ENCODE measurements at regions not wholly inside any gene's neighbourhood (a gene's known extent, or its start where the extent isn't known, plus 50 kb on each side); places are given as distances from the start of the nearest gene placed in this dataset.
A peak's percentile ranks its signal among the peaks of the same experiment; 100 is the strongest.
"Not testable (repeated sequence)": the region's sequence is repeated elsewhere in the genome, so short reads cannot be mapped to it uniquely, and the experiment has no call there.

GRCh38 chr12:87405918-87406317, 623.3 kb downstream of the C12orf50 start:
- no peak for DNase-seq

DNA sequence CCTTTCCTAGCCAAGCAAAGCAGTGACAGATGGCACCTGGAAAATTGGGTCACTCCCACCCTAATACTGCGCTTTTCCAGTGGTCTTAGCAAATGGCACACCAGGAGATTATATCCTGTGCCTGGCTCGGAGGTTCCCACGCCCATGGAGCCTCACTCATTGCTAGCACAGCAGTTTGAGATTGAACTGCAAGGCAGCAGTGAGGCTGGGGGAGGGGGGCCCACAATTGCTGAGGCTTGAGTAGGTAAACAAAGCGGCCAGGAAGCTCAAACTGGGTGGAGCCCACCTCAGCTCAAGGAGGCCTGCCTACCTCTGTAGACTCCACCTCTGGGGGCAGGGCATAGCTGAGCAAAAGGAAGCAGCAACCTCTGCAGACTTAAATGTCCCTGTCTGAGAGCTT, 635.0 kb downstream of the C12orf50 start:
- DNase-seq, result not testable (repeated sequence)

DNA sequence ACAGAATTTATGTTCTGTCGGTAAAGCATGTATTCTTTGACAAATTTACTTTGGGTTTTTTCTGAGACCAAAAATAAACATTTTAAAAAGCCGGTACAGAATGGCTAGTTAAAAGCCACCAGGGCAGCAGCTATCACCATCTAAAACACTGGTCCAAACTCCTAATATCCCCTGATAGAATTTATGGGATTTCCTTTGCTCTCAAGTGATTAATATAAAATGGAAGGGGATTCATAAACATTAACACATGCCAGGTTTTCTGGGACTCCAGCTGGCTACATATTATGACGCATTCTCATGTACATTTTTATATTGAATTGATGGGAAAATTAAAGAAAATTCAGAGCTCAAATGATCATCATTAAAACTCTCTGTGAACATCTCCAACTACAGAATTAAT, 640.8 kb downstream of the C12orf50 start:
- DNase-seq, result no peak

DNA sequence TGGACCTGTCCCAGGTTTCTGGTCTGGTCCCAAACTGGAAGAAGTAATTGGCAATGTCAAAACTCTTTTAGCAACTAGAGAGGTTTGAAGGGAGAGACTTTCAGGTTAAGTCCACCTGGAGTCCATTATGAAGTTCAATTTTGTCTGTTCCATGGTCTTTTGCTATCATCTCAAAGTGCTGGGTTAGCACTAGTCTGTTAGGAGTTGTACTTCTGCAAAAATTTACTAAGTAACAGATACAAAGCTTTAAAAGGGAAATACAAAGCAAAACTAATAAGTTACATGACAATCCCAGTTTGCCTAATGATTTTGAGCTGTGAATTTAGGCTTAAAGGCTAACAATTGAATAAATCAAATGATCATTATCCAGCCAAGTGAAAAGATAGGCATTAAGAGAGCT, 643.9 kb downstream of the C12orf50 start:
- no peak for DNase-seq

GRCh38 chr12:87384226-87384625, 645.0 kb downstream of the C12orf50 start:
- DNase-seq, result no peak

GRCh38 chr12:87383680-87384079, 645.5 kb downstream of the C12orf50 start:
- DNase-seq, result no peak

- no peak for DNase-seq
Observed at GRCh38 chr12:87382959-87383566, 646.1 kb downstream of the C12orf50 start.

DNA sequence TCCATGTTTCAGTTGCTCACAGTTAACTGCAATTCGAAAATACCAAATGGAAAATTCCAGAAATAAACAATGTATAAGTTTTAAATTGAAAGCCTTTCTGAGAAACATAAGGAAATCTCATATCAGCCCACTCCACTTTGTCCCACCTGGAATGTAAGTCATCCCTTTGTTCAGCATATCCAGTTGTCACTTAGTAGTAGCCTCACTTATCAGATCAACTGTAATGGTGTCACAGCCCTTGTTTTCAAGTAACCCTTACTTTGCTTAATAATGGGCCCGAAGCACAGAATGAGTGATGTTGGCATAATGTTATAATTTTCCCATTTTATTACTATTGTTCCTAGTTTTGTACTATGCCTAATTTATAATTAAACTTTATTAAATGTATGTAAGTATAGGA, 646.8 kb downstream of the C12orf50 start:
- DNase-seq, result no peak

DNA sequence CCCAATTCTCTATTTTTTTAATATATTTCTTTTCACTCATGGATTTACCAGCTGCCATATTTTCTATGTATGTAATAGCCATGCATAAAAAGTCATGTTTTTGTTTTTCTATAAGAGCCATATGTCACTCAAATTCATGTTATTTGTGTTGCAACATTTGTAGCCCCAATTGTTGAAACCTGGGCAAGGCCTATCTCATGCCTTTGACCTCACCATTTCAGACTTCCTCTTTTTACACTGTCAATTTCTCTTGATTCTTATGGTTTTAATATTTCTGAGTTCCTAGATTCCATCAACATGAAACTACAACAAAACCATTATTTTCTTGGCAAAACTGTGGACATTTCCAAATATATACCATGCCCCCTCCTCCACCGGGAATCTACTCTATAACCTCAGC, 647.5 kb downstream of the C12orf50 start:
- no peak for DNase-seq

DNA sequence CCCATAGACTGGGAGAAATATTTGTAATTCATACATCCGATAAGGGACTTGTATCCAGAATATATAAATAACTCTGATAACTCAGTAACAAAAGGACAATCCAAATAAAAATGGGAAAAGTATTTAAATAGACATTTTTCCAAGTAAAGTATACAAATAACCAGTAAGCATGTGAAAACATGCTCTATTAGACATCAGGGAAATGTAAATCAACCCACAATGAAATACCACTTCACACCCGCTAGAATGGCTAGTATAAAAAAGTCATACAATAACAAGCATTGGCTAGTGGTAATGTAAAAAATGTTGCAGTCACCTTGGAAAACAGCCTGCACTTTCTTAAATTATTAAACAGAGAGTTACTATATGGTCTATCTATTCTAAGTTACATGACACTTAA, 650.7 kb downstream of the C12orf50 start:
- DNase-seq, result no peak

DNA sequence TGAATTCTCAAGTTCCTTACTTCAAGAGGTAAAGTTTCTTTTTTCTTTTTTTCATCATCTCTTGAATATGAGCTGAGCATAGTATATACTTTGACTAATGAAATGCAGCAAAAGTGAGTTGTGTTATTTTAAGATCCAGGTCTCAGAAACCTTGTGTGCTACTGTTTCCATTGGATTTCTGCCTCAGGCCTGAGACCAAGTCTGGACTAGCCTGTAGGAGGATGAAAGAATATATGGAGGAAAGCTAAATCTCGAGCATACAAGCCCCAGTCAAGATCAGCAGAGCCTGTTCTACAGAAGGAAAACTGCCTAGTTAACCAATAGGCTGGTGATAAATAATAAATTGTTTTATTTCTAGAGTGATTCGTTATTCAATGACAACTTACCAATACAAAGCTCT, 652.5 kb downstream of the C12orf50 start:
- DNase-seq, result no peak

GRCh38 chr12:87369161-87369560, 660.0 kb downstream of the C12orf50 start:
- DNase-seq, result no peak

DNA sequence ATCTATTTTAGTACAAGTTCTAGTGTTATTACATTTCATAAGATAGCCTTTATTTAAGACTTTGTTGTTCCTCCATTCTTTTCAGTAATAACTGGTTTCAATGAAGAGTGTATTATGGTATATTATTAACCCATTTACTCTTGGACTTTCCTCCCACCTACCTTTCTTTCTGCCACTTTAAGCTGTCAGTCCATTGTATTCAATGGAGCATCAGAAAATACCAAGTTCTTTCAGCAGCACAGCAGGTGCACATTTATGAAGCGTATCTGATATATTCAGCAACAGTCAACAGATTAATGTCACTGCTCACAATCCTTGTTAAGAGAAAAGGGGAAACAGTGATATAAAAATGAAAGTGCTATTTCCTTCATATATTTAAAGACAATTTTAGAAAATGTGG, 660.9 kb downstream of the C12orf50 start:
- DNase-seq, result no peak

- no peak for DNase-seq
Observed at GRCh38 chr12:87365423-87365822, 663.8 kb downstream of the C12orf50 start.

- no peak for DNase-seq
Observed at GRCh38 chr12:87363497-87364084, 665.6 kb downstream of the C12orf50 start.

GRCh38 chr12:87349681-87350080, 679.5 kb downstream of the C12orf50 start:
- DNase-seq, result no peak

GRCh38 chr12:87348071-87348470, 681.1 kb downstream of the C12orf50 start:
- DNase-seq, result no peak

DNA sequence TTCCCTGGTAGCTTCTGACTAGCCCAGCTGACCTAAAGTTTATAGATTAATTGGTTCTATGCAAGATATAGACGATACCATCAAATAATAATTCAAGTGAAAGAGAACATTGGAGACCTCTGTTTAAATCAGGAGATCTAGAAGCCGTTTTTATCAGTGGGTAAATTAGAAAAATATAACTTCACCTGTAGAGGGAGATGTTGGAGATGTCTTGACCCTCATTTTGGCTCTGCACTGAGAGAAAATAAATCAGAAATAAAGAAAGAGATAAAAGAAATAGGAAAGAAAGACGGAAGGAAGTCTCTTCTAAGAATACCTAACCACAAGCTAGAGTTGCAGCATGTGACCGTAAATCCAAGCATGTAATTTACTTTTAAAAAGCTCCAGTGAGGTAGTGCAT, 684.5 kb downstream of the C12orf50 start:
- no peak for DNase-seq

- no peak for DNase-seq
Observed at GRCh38 chr12:87338681-87339080, 690.5 kb downstream of the C12orf50 start.

GRCh38 chr12:87336814-87337336, 692.3 kb downstream of the C12orf50 start:
- no peak for DNase-seq

- peak; percentile 2 for DNase-seq
Observed at GRCh38 chr12:87332987-87333726, 696.0 kb downstream of the C12orf50 start.

- DNase-seq, result not testable (repeated sequence)
Observed at GRCh38 chr12:87330071-87330555, 699.1 kb downstream of the C12orf50 start.

DNA sequence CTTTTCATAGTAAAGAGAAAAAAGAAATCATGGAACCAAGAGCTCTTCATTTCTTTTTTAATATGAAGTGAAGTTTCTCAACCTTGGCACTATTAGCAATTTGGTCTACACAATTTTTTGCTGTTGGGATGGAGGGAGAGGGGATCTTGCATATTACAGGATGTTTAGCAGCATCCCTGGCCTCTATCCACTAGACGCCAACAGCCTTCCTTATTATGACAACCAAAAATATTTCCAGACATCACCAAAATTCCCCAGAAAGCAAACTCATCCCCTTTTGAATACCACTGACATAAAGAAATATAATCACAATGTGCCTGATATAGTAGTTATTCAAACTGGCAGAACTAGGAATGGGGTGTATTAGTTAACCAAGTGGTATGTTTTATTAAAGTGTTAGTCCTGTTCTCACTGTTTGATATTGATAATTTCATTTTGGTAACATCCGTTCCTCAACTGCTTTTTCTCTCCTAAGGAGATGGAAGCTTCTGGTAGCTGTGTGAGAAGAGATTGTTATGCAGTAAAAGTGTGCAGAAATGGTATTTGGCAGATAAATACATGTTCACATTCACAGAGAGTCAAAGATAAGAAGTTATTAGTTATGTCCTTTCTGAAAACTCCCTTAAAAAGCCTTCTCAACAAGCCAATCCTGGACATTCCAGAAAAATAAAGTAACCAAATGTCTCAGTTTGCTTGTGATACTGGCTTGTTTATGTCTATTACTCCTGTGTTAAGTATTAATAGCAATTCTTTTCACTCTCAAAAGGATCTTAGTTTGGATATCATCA, 699.9 kb downstream of the C12orf50 start:
- no peak for DNase-seq
